Epithelial cell of esophagus (primary cell): ENCODE measurements at regions not wholly inside any gene's neighbourhood (a gene's known extent, or its start where the extent isn't known, plus 50 kb on each side); places are given as distances from the start of the nearest gene placed in this dataset.
"Not testable (repeated sequence)": the region's sequence is repeated elsewhere in the genome, so short reads cannot be mapped to it uniquely, and the experiment has no call there.

Experiments
- DNase-seq: peaks from one replicate; pipeline ENCODE4 v3.0.0; 2010; ENCODE audit warnings: low read depth
- H3K4me3 ChIP-seq: 2 replicates; pipeline ENCODE4 v1.5.1; 2011; ENCODE audit warnings: mild to moderate bottlenecking, low read length, control low read depth
- CTCF ChIP-seq: IDR thresholded peaks from 2 replicates; pipeline ENCODE4 v1.5.1; 2011; ENCODE audit warnings: low read depth, mild to moderate bottlenecking, low read length, control low read depth, inconsistent platforms; ENCODE audit not compliant: insufficient read depth; ENCODE audit errors: missing control alignments

- TF ChIP-seq CTCF, result no peak
- H3K4me3 ChIP-seq, result no peak overlapping the region
- no peak for DNase-seq
Measured at GRCh38 chr22:23397008-23397612, 183.0 kb downstream of the IGLL1 start.

DNA sequence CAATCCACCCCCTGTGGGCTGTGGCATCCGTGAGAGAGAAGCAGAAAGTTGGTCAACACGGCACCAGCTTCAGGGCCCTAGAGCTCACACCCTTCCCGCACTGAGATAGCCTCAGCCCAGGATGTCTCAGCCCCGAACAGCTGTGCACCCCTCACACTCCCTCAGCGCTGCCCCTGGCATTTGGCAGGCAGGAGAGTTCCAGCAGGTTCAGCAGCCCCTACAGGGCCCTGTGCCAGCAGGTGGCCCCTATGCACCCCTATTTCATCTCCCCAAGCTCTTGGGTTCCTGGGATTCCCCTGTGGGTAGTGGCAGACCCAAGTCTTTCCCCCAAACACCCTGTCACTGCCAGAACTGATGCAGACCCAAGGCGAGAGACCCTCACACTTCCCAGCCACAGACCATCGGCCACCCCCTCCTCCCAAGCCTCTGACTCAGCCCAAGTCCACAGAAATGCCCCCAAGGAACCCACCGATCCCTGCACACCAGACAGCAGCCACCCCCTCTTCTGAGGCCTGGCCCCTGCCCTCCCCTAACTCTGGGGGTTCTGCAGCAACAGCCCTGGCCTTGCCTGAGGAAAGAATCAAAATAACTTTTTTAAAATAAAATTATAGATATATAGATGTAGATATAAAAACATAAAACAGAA is 183.6 kb downstream of the IGLL1 start:
- DNase-seq, result no peak
- no peak overlapping the region for H3K4me3 ChIP-seq
- no peak for TF ChIP-seq CTCF

DNA sequence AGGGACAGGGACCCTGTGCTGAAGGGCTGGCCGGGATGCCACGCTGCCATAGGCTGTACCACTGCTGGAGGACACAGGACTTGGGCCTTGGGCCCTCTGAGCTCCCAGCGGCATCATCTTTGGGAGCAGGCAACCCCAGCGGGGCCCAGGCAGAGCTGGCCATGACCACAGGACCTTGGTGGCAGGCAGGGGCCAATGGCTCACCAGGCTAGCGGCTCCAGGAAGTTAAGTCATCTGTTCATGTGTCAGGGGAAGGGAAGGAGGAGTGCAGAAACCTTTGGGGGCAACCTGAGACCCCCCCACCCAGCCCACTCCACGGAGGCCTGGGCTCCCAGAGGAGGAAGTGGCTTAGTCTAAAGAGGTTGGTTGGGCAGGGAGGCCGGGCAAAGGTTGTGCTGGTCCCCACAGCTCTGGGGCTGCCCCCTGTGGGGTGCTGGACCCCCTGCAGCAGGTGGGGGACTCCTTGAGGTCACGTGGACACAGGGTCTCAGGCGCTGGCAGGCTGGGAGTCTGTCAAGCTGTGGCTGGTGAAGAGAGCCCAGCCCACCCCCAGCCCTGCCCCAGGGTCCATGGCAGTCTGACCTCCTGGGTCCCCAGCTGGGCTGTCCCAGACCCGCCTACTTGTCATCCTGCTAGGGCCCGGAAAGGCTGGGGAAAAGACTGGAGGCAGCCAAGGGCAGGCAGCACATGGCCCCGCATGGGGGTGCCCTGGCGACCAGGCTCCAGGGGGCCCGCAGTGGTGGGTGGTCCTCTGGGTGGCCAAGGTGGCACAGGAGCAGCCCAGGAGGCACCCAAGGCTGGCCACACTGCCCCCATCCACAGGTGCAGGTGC is 184.3 kb downstream of the IGLL1 start:
- no peak overlapping the region for H3K4me3 ChIP-seq
- no peak for DNase-seq
- TF ChIP-seq CTCF, result no peak

- no peak overlapping the region for H3K4me3 ChIP-seq
- TF ChIP-seq CTCF, result no peak
- DNase-seq, result no peak
Measured at GRCh38 chr22:23394525-23395326, 185.4 kb downstream of the IGLL1 start.

DNA sequence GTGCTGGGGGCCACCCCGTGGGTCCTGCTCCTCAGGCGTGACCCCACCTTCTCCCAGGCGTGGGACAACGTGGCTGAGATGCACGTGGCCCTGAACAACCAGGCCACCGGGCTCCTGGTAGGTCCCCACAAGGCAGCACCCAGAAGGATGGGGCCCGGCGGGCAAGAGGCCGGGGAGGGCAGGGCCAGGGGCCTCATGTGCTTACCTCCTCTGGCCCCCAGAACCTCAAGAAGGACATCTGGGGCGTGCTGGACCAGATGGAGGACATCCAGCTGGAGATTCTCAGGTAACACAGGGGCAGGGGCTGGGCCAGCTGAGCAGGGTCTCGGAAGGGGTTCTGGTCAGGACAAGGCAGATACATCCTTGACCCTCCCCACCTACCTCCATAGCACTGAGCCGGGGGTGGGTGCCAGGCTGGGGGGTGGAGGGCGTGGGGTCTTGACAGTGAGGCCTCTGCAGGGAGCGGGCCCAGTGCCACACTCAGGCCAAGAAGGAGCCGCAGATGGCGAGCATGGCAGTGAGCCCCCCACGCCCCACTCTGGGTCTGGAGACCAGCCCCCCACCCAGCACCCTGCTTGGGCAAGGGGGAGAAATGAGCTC is 186.3 kb downstream of the IGLL1 start:
- DNase-seq, result no peak
- TF ChIP-seq CTCF, result no peak
- H3K4me3 ChIP-seq, result no peak overlapping the region

GRCh38 chr22:23393199-23393598 is 186.9 kb downstream of the IGLL1 start:
- not testable (repeated sequence) for DNase-seq, H3K4me3 ChIP-seq
